ENCODE measurements at regions not wholly inside any gene's neighbourhood (a gene's known extent, or its start where the extent isn't known, plus 50 kb on each side); places are given as distances from the start of the nearest gene placed in this dataset.

- no peak for TF ChIP-seq CTCF (IDR thresholded peaks at IDR 0.05)
- no peak for TF ChIP-seq POLR2A (IDR thresholded peaks at IDR 0.05)
Observed at GRCh38 chr3:156761007-156761406, 65.1 kb upstream of the LEKR1 start.
